ENCODE measurements at regions not wholly inside any gene's neighbourhood (a gene's known extent, or its start where the extent isn't known, plus 50 kb on each side); places are given as distances from the start of the nearest gene placed in this dataset.

GRCh38 chrX:25196221-25196620 is 180.5 kb upstream of the ARX start:
- Histone ChIP-seq H3K9me3 (ENCODE audit: low read depth, low read length, poor library complexity, severe bottlenecking) (no peaks in the 10 kb centered on the region), H3K27me3 (replicated peaks; ENCODE audit: insufficient read depth, low read depth, low read length, poor library complexity) (peaks cover 29% of the 10 kb centered on the region), H3K27ac (ENCODE audit: low read depth, low read length, poor library complexity, severe bottlenecking) (no peak overlapping the region), H3K4me3 (ENCODE audit: low read depth, low read length, poor library complexity, severe bottlenecking) (no peak overlapping the region), H3K36me3 (ENCODE audit: insufficient read depth, low read length, poor library complexity, severe bottlenecking) (no peaks in the 10 kb centered on the region), H3K4me1 (ENCODE audit: insufficient read depth, low read length, poor library complexity, severe bottlenecking) (no peaks in the 10 kb centered on the region)
- intact Hi-C loops (cut with micrococcal nuclease; ENCODE audit: unreplicated experiment): no loop called here
- no peak for TF ChIP-seq EZH2 (IDR thresholded peaks at IDR 0.05; ENCODE audit: borderline replicate concordance, low read depth, low read length, poor library complexity, severe bottlenecking)
- no peak for TF ChIP-seq CTCF (conservative IDR thresholded peaks at IDR 0.05; ENCODE audit: low read depth, low read length)
- DNase-seq (ENCODE audit: low spot score): no peak
- ChIA-PET POLR2A (ENCODE audit: low non-redundant PET) (no interaction called here), CTCF (no interaction called here)
- no TSS peak for BruUV-seq (replicated peaks)

- H3K4me3 ChIP-seq (ENCODE audit: low read depth, low read length, poor library complexity, severe bottlenecking): no peak overlapping the region
- POLR2A ChIA-PET (ENCODE audit: low non-redundant PET): interaction anchor here (0.6 kb wide), 1 partner anchor 12 kb away, joined by 4 read pairs; no protein-coding TSS in a partner anchor
- no peak for DNase-seq (ENCODE audit: low spot score)
- no peaks in the 10 kb centered on the region for H3K9me3 ChIP-seq (ENCODE audit: low read depth, low read length, poor library complexity, severe bottlenecking)
- H3K4me1 ChIP-seq (ENCODE audit: insufficient read depth, low read length, poor library complexity, severe bottlenecking): no peaks in the 10 kb centered on the region
- intact Hi-C loops (cut with micrococcal nuclease; ENCODE audit: unreplicated experiment): no loop called here
- H3K36me3 ChIP-seq (ENCODE audit: insufficient read depth, low read length, poor library complexity, severe bottlenecking): no peaks in the 10 kb centered on the region
- no peak overlapping the region for H3K27ac ChIP-seq (ENCODE audit: low read depth, low read length, poor library complexity, severe bottlenecking)
- CTCF ChIA-PET: no interaction called here
- TF ChIP-seq CTCF (conservative IDR thresholded peaks at IDR 0.05; ENCODE audit: low read depth, low read length): 0 out of 2 replicates have a peak, but pooled peaks have one; percentile 25
- TF ChIP-seq EZH2 (IDR thresholded peaks at IDR 0.05; ENCODE audit: borderline replicate concordance, low read depth, low read length, poor library complexity, severe bottlenecking): no peak
- H3K27me3 ChIP-seq (replicated peaks; ENCODE audit: insufficient read depth, low read depth, low read length, poor library complexity): peaks cover 31% of the 10 kb centered on the region
- no TSS peak for BruUV-seq (replicated peaks)
Observed at GRCh38 chrX:25191403-25191802, 175.6 kb upstream of the ARX start.

- Histone ChIP-seq H3K36me3 (ENCODE audit: insufficient read depth, low read length, poor library complexity, severe bottlenecking) (no peaks in the 10 kb centered on the region), H3K27me3 (replicated peaks; ENCODE audit: insufficient read depth, low read depth, low read length, poor library complexity) (peaks cover 68% of the 10 kb centered on the region), H3K9me3 (ENCODE audit: low read depth, low read length, poor library complexity, severe bottlenecking) (no peaks in the 10 kb centered on the region), H3K27ac (ENCODE audit: low read depth, low read length, poor library complexity, severe bottlenecking) (no peak overlapping the region), H3K4me1 (ENCODE audit: insufficient read depth, low read length, poor library complexity, severe bottlenecking) (no peaks in the 10 kb centered on the region), H3K4me3 (ENCODE audit: low read depth, low read length, poor library complexity, severe bottlenecking) (no peak overlapping the region)
- ChIA-PET POLR2A (ENCODE audit: low non-redundant PET) (no interaction called here), CTCF (no interaction called here)
- intact Hi-C loops (cut with micrococcal nuclease; ENCODE audit: unreplicated experiment): no loop called here
- no peak for TF ChIP-seq EZH2 (IDR thresholded peaks at IDR 0.05; ENCODE audit: borderline replicate concordance, low read depth, low read length, poor library complexity, severe bottlenecking)
- no peak for DNase-seq (ENCODE audit: low spot score)
- no TSS peak for BruUV-seq (replicated peaks)
Observed at GRCh38 chrX:25181775-25182174, 166.0 kb upstream of the ARX start.

GRCh38 chrX:25180242-25180641 is 164.5 kb upstream of the ARX start:
- Histone ChIP-seq H3K27me3 (replicated peaks; ENCODE audit: insufficient read depth, low read depth, low read length, poor library complexity) (peaks cover 66% of the 10 kb centered on the region), H3K36me3 (ENCODE audit: insufficient read depth, low read length, poor library complexity, severe bottlenecking) (no peaks in the 10 kb centered on the region), H3K4me1 (ENCODE audit: insufficient read depth, low read length, poor library complexity, severe bottlenecking) (no peaks in the 10 kb centered on the region), H3K27ac (ENCODE audit: low read depth, low read length, poor library complexity, severe bottlenecking) (no peak overlapping the region), H3K4me3 (ENCODE audit: low read depth, low read length, poor library complexity, severe bottlenecking) (no peak overlapping the region), H3K9me3 (ENCODE audit: low read depth, low read length, poor library complexity, severe bottlenecking) (no peaks in the 10 kb centered on the region)
- no peak for DNase-seq (ENCODE audit: low spot score)
- intact Hi-C loops (cut with micrococcal nuclease; ENCODE audit: unreplicated experiment): no loop called here
- ChIA-PET POLR2A (ENCODE audit: low non-redundant PET) (no interaction called here), CTCF (no interaction called here)
- TF ChIP-seq EZH2 (IDR thresholded peaks at IDR 0.05; ENCODE audit: borderline replicate concordance, low read depth, low read length, poor library complexity, severe bottlenecking) (no peak), CTCF (conservative IDR thresholded peaks at IDR 0.05; ENCODE audit: low read depth, low read length) (no peak)
- BruUV-seq (replicated peaks): no TSS peak

All from A673 (cell line).